Dedifferentiated amniotic fluid mesenchymal stem cell (primary cell): ENCODE measurements at regions not wholly inside any gene's neighbourhood (a gene's known extent, or its start where the extent isn't known, plus 50 kb on each side); places are given as distances from the start of the nearest gene placed in this dataset.

Experiments used
- DNase-seq: peaks from one replicate; pipeline ENCODE4 v3.0.0-alpha.2; 2016; ENCODE audit errors: extremely low spot score

DNA sequence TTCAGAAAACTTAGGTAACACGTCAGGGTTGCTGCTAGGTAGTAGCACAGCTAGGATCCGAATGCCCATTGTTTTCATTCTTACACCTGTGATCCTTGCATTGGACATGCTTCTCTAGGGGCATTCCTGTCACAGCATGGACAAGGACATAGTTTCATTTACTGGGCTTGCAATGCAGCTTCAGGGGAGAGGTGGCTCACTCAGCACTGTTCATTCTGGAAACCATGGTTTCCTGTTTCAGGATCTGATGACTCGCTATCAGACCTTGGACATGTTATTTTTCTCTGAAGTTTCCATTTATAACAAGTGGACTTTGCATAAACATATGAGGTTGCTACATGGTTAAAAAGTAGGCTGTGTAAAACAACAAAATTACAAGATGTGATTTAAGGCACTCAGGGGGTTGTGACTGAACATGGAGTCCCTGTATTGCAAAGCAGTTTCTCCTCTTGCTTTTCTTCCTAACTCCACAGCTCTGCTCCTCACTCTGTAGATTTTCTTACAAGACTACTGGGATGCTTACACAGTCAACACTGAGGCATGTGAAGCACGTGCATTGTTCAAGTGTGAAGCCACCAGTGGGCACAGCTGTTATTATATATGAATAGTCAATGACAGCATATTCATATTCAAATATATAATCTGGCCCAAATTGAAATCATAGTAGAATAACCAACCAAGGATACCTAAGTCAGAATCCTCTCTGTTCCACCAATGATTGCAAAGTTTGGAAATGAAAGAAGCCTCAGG, 66.1 kb upstream of the STK32A start:
- no peak for DNase-seq

DNA sequence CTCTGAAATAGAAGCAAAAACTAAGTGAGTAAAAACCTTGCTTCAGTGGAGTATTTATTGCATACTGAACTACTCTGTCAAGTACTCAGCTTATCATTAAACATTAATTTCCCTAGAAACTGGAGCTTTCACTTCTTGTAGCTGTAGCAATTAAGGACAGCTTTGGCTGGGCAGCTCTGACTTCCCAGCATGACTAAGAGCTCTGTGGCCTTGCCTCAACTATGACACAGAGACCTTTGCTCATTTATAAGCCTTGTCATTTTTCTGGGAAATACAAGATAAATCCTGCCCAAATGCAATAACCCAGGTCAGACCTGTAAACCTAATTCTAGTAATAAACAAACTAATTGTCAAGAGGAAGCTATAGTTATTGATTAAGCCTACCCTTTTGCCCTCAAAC, 65.4 kb upstream of the STK32A start:
- no peak for DNase-seq

DNA sequence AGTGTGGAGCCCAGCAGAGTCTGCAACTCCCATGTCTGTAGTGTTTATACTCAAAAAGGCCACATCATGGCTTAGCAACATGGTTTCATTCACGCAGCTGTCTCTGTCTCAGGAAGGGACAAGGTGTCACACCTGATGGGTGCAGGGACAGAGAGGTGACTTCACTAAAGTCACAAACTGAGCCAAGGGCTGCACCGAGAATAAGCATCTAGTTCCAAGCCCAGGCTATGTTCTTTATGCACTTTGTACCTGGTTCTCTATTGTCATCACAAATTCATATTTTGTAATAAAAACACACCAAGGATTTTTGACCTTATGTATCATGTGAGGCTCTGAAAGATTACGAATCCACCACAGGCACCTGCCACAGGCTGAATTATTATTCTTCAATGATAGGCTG, 64.9 kb upstream of the STK32A start:
- DNase-seq, result no peak

DNA sequence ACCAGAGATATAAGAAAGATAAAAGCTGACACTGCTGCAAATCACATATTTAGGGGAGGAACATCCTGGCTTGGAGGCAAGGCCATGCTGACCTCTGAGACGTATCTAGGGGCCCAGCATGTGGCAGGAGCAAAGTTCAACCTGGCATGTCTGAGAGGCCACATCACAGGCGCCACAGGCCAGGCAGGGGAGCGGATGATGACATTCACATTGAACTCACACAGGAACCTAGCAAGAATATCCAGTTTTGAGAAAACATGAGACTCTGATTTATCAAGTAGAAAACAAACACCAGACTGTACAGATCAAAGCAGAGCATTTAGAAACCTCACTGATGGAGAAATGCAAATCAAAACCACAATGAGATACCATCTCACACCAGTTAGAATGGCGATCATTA, 64.2 kb upstream of the STK32A start:
- no peak for DNase-seq

DNA sequence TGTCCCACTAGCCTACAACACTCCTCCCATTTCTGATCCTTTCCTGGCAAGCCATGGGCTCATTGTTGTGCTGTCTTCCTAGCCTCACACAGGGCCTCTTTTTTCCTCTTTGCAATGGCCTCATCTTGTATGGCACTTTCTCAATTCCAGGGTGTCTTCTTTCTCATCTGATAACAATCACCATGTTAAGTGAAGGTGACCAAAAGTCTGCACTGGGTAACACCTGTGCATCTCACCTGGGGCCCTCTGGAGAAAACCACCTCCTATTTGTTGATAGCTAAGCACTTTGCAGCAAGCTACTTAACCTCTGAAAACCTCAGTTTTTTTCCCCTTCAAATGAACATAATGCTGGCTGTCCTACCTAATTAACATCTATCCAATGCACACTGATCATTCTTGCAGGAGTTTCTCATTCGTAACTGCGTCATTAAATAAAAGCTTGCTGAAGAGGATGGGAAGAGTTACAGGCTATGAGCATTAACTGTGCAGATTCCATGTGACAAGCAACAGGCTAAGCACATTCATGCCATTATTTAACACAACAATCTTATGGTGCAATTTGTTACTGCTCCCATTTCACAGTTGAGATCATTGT, 60.1 kb upstream of the STK32A start:
- DNase-seq, result no peak

DNA sequence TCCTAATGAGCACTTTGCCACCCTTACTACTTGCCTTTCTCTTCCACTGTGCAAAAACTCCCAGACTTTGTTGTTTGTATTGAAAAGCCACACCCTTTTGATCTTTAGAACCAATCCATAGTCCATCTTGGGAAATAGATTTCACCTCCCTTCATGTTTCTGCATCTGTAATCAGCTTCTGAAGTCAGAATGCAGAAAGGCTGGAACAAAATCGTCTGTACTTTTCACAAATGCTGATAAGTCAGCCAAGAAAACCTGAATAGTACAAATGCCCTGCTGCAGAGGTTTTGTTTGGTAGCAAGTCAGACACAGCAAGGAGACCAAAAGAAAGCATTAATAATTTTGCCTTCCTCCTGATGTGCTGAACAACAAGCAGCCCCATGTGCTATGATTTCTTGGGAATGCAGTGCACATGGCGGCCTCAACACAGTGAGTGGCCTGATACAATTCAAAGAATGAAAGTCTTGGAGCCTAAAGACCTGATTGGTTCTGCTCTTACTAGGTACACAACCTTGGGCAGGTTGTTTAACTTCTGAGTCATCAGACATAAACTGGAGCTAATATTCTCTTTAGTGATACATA, 59.2 kb upstream of the STK32A start:
- no peak for DNase-seq

DNA sequence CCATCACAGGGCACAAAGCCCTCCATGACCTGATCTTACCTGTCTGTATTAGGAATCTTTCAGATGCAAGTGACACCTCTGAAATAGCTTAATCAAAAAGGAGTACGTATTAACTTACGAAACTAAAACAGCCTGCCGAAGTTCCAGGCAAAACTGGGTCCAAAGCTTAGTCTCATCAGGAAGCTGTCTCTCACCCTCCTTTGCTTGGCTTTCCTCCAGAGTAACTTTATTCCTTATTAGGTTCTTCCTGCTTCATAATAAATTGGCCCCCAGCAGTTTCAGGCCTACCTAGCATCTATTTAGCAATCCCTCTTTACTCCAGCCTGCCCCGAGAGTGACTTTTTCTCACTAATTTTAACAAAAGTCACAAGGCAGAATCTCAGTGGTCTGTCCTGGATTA, 58.4 kb upstream of the STK32A start:
- DNase-seq, result no peak

DNA sequence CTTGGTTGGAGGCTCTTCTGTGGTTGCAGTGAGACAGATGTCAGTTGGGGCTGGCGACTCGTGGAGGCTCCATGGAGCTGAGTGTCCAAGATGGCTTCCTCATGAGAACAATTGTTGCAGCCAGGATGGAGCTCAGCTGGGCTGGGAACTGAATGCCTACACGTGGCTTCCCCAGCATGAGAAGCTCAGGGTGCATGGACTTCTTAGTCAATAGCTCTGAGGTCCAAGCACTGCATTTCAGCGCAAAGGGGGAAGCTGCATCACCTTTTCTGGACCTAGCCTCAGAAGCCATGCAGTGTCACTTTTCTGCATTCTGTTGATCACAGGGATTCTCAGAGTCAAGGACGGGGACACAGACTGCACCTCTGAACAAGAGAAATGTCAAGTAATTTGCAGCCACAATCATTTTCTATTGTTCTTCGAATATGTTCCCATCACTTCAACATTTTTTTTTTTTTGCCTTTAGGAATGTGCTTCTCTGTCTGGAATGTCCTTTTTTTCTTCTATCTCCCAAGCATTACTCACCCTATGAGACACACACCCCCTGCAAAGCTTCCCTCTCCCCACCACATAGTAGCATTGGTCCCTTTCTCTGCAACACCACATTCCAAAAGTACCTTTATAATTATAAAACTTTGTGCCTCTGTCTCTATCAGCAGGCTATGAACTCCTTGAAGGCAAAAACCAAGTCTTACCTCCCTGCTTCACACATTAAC, 57.5 kb upstream of the STK32A start:
- DNase-seq, result no peak

DNA sequence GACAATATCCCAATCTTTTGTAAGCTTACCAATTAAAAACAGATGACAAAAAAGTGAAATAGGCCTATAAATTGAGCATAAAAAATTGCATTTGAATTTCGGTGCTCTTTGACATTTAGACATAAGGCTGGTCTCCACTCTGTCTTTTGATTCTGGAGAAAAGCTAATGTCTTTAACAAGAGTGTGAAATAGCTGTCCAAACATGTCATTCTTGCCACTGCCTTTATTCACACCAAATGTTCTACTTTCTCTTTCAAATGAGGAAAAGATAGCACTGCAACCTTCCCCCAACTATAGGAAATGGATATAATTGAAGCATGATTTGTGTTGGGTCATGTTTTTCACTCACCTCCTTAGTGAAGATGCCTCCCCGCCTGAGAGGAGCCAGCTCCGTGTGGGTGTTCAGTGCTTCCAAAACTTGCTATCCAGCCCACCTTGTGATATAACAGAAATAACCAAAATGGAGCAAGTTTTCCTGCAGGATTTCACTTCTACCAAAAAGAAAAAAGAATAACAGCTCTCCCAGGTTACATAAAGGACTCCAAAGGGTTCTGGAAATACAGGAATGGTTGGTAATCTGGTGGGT, 55.2 kb upstream of the STK32A start:
- DNase-seq, result no peak

DNA sequence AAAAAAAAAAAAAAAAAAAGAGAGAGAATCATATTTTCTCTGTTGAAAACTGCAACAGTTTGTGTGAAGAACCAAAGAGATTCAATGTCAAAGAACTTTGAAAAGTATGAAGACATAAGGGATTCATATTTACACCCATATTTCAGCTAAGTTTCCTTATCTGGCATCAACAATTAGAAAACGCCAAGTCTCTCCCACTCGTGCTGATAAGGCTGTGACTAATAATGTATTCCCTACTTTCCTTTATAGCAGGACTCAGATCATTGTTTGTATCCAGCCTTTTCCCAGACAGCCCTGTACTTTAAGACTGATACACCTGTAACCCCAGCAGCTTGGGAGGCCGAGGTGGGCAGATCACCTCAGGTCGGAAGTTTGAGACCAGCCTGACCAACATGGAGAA, 54.1 kb upstream of the STK32A start:
- no peak for DNase-seq
